ENCODE measurements at regions not wholly inside any gene's neighbourhood (a gene's known extent, or its start where the extent isn't known, plus 50 kb on each side); places are given as distances from the start of the nearest gene placed in this dataset.

- ATAC-seq (no peak), DNase-seq (no peak)
- WGBS, result 91% methylated on average over 7 of the region's 7 CpGs
- Histone ChIP-seq H3K4me3 (ENCODE audit: low read length) (no peak overlapping the region), H3K27me3 (ENCODE audit: control insufficient read depth, insufficient read depth) (no peaks in the 10 kb centered on the region), H3K27ac (ENCODE audit: low read length) (no peak overlapping the region), H3K9me3 (ENCODE audit: control insufficient read depth, low read length) (no peaks in the 10 kb centered on the region), H3K4me1 (ENCODE audit: control insufficient read depth, insufficient read depth, low read length) (no peaks in the 10 kb centered on the region)
- intact Hi-C loops (cut with DNase I), result no loop called here
Observed at GRCh38 chr17:37840576-37840975, 83.6 kb upstream of the TBC1D3K start.

GRCh38 chr17:37839196-37839978 is 84.8 kb upstream of the TBC1D3K start:
- ATAC-seq (no peak), DNase-seq (no peak)
- intact Hi-C loops (cut with DNase I), result no loop called here
- H3K4me3 ChIP-seq (ENCODE audit: low read length), result no peak overlapping the region
- 80% methylated on average over 14 of the region's 14 CpGs for WGBS
- no peak overlapping the region for H3K27ac ChIP-seq (ENCODE audit: low read length)
- H3K4me1 ChIP-seq (ENCODE audit: control insufficient read depth, insufficient read depth, low read length), result no peaks in the 10 kb centered on the region
- H3K27me3 ChIP-seq (ENCODE audit: control insufficient read depth, insufficient read depth), result no peaks in the 10 kb centered on the region
- no peaks in the 10 kb centered on the region for H3K9me3 ChIP-seq (ENCODE audit: control insufficient read depth, low read length)

- no peak for ATAC-seq
- intact Hi-C loops (cut with DNase I), result no loop called here
- Histone ChIP-seq H3K4me1 (ENCODE audit: control insufficient read depth, insufficient read depth, low read length) (no peaks in the 10 kb centered on the region), H3K9me3 (ENCODE audit: control insufficient read depth, low read length) (no peaks in the 10 kb centered on the region), H3K4me3 (ENCODE audit: low read length) (no peak overlapping the region), H3K27me3 (ENCODE audit: control insufficient read depth, insufficient read depth) (no peaks in the 10 kb centered on the region), H3K27ac (ENCODE audit: low read length) (no peak overlapping the region)
- WGBS, result 81% methylated on average over 8 of the region's 8 CpGs
- no peak for DNase-seq
Observed at GRCh38 chr17:37838276-37838675, 85.9 kb upstream of the TBC1D3K start.

- 92% methylated on average over 2 of the region's 2 CpGs for WGBS
Observed at GRCh38 chr17:37836593-37836992, 87.6 kb upstream of the TBC1D3K start.

GRCh38 chr17:37834168-37834567 is 89.3 kb upstream of the HNF1B start:
- intact Hi-C loops (cut with DNase I), result no loop called here
- H3K27ac ChIP-seq (ENCODE audit: low read length), result no peak overlapping the region
- no peaks in the 10 kb centered on the region for H3K4me1 ChIP-seq (ENCODE audit: control insufficient read depth, insufficient read depth, low read length)
- H3K9me3 ChIP-seq (ENCODE audit: control insufficient read depth, low read length), result no peaks in the 10 kb centered on the region
- no peak overlapping the region for H3K4me3 ChIP-seq (ENCODE audit: low read length)
- WGBS, result 95% methylated on average over 2 of the region's 2 CpGs
- ATAC-seq (no peak), DNase-seq (no peak)
- H3K27me3 ChIP-seq (ENCODE audit: control insufficient read depth, insufficient read depth), result no peaks in the 10 kb centered on the region

More at GRCh38 chr17:37836593-37836992, 87.6 kb upstream of the TBC1D3K start:
- H3K9me3 ChIP-seq (ENCODE audit: control insufficient read depth, low read length), result no peaks in the 10 kb centered on the region
- no peak overlapping the region for H3K4me3 ChIP-seq (ENCODE audit: low read length)
- intact Hi-C loops (cut with DNase I), result no loop called here
- no peak for ATAC-seq
- no peak for DNase-seq
- no peak overlapping the region for H3K27ac ChIP-seq (ENCODE audit: low read length)
- H3K27me3 ChIP-seq (ENCODE audit: control insufficient read depth, insufficient read depth), result no peaks in the 10 kb centered on the region
- H3K4me1 ChIP-seq (ENCODE audit: control insufficient read depth, insufficient read depth, low read length), result no peaks in the 10 kb centered on the region

- H3K9me3 ChIP-seq (ENCODE audit: control insufficient read depth, low read length), result no peaks in the 10 kb centered on the region
- H3K4me1 ChIP-seq (ENCODE audit: control insufficient read depth, insufficient read depth, low read length), result no peaks in the 10 kb centered on the region
- H3K27ac ChIP-seq (ENCODE audit: low read length), result no peak overlapping the region
- no peaks in the 10 kb centered on the region for H3K27me3 ChIP-seq (ENCODE audit: control insufficient read depth, insufficient read depth)
- H3K4me3 ChIP-seq (ENCODE audit: low read length), result no peak overlapping the region
- DNase-seq (no peak), ATAC-seq (no peak)
- intact Hi-C loops (cut with DNase I), result no loop called here
- WGBS, result 78% methylated on average over 11 of the region's 11 CpGs
Observed at GRCh38 chr17:37833237-37833859, 88.5 kb upstream of the HNF1B start.

GRCh38 chr17:37831986-37832385 is 87.1 kb upstream of the HNF1B start:
- H3K9me3 ChIP-seq (ENCODE audit: control insufficient read depth, low read length), result no peaks in the 10 kb centered on the region
- H3K4me3 ChIP-seq (ENCODE audit: low read length), result no peak overlapping the region
- H3K27me3 ChIP-seq (ENCODE audit: control insufficient read depth, insufficient read depth), result no peaks in the 10 kb centered on the region
- ATAC-seq (no peak), DNase-seq (no peak)
- H3K4me1 ChIP-seq (ENCODE audit: control insufficient read depth, insufficient read depth, low read length), result no peaks in the 10 kb centered on the region
- no peak overlapping the region for H3K27ac ChIP-seq (ENCODE audit: low read length)
- WGBS, result 97% methylated on average over 2 of the region's 2 CpGs
- intact Hi-C loops (cut with DNase I), result no loop called here

GRCh38 chr17:37831492-37831891 is 86.6 kb upstream of the HNF1B start:
- ATAC-seq (no peak), DNase-seq (no peak)
- Histone ChIP-seq H3K9me3 (ENCODE audit: control insufficient read depth, low read length) (no peaks in the 10 kb centered on the region), H3K27me3 (ENCODE audit: control insufficient read depth, insufficient read depth) (no peaks in the 10 kb centered on the region), H3K27ac (ENCODE audit: low read length) (no peak overlapping the region), H3K4me1 (ENCODE audit: control insufficient read depth, insufficient read depth, low read length) (no peaks in the 10 kb centered on the region), H3K4me3 (ENCODE audit: low read length) (no peak overlapping the region)
- intact Hi-C loops (cut with DNase I), result no loop called here
- WGBS, result 93% methylated on average over 5 of the region's 5 CpGs

- ATAC-seq, result no peak
- Histone ChIP-seq H3K27ac (ENCODE audit: low read length) (no peak overlapping the region), H3K27me3 (ENCODE audit: control insufficient read depth, insufficient read depth) (no peaks in the 10 kb centered on the region), H3K9me3 (ENCODE audit: control insufficient read depth, low read length) (no peaks in the 10 kb centered on the region), H3K4me1 (ENCODE audit: control insufficient read depth, insufficient read depth, low read length) (no peaks in the 10 kb centered on the region), H3K4me3 (ENCODE audit: low read length) (no peak overlapping the region)
- no peak for DNase-seq
- 79% methylated on average over 12 of the region's 12 CpGs for WGBS
- intact Hi-C loops (cut with DNase I), result no loop called here
Observed at GRCh38 chr17:37830151-37830993, 85.5 kb upstream of the HNF1B start.

- Histone ChIP-seq H3K27ac (ENCODE audit: low read length) (no peak overlapping the region), H3K9me3 (ENCODE audit: control insufficient read depth, low read length) (no peaks in the 10 kb centered on the region), H3K4me1 (ENCODE audit: control insufficient read depth, insufficient read depth, low read length) (no peaks in the 10 kb centered on the region), H3K4me3 (ENCODE audit: low read length) (no peak overlapping the region), H3K27me3 (ENCODE audit: control insufficient read depth, insufficient read depth) (no peaks in the 10 kb centered on the region)
- no peak for ATAC-seq
- WGBS, result 66% methylated on average over 5 of the region's 5 CpGs
- intact Hi-C loops (cut with DNase I), result no loop called here
- DNase-seq, result no peak
Observed at GRCh38 chr17:37829592-37830123, 84.8 kb upstream of the HNF1B start.

GRCh38 chr17:37828651-37829124 is 83.8 kb upstream of the HNF1B start:
- H3K27ac ChIP-seq (ENCODE audit: low read length), result no peak overlapping the region
- no peak for DNase-seq
- ATAC-seq, result peak in 1 of 2 donors; percentile 25
- no peaks in the 10 kb centered on the region for H3K9me3 ChIP-seq (ENCODE audit: control insufficient read depth, low read length)
- intact Hi-C loops (cut with DNase I), result no loop called here
- no peaks in the 10 kb centered on the region for H3K27me3 ChIP-seq (ENCODE audit: control insufficient read depth, insufficient read depth)
- no peak overlapping the region for H3K4me3 ChIP-seq (ENCODE audit: low read length)
- WGBS, result 50% methylated on average over 5 of the region's 5 CpGs
- no peaks in the 10 kb centered on the region for H3K4me1 ChIP-seq (ENCODE audit: control insufficient read depth, insufficient read depth, low read length)

All from right cardiac atrium (tissue), 5 donors.